Neuronal stem cell (in vitro differentiated cells): ENCODE measurements at regions not wholly inside any gene's neighbourhood (a gene's known extent, or its start where the extent isn't known, plus 50 kb on each side); places are given as distances from the start of the nearest gene placed in this dataset.

Experiments used
- DNase-seq: peaks from one replicate; pipeline ENCODE4 v3.0.0-alpha.2; 2013; ENCODE audit warnings: low spot score
- H2AFZ ChIP-seq: one replicate; pipeline ENCODE4 v1.6.1; 2013; ENCODE audit warnings: mild to moderate bottlenecking, low read length, inconsistent platforms
- H2AK5ac ChIP-seq: 2 replicates; pipeline ENCODE4 v1.6.1; 2013; ENCODE audit warnings: low read depth, mild to moderate bottlenecking, inconsistent platforms, low read length, moderate library complexity, mixed read lengths
- H2BK120ac ChIP-seq: 2 replicates; pipeline ENCODE4 v1.6.1; 2013; ENCODE audit warnings: low read depth, mild to moderate bottlenecking, inconsistent platforms, low read length, moderate library complexity, mixed read lengths
- H2BK12ac ChIP-seq: one replicate; pipeline ENCODE4 v1.6.1; 2013; ENCODE audit warnings: low read length, inconsistent platforms
- H2BK15ac ChIP-seq: 2 replicates; pipeline ENCODE4 v1.6.1; 2013; ENCODE audit warnings: mild to moderate bottlenecking, low read length, inconsistent platforms, mixed read lengths
- H2BK5ac ChIP-seq: one replicate; pipeline ENCODE4 v1.6.1; 2013; ENCODE audit warnings: inconsistent platforms, mild to moderate bottlenecking, low read length, moderate library complexity
- H3K14ac ChIP-seq: one replicate; pipeline ENCODE4 v1.6.1; 2013; ENCODE audit warnings: low read length, inconsistent platforms
- H3K18ac ChIP-seq: 2 replicates; pipeline ENCODE4 v1.6.1; 2013; ENCODE audit warnings: low read length, inconsistent platforms
- H3K23ac ChIP-seq: 2 replicates; pipeline ENCODE4 v1.6.1; 2013; ENCODE audit warnings: low read depth, mild to moderate bottlenecking, mixed read lengths, low read length, inconsistent platforms; ENCODE audit not compliant: poor library complexity
- H3K27ac ChIP-seq: replicated peaks from 3 replicates; pipeline ENCODE4 v1.5.1; 2013; ENCODE audit warnings: low read length, inconsistent platforms
- H3K27me3 ChIP-seq, 3 experiments: 2 replicates each; pipeline ENCODE4 v1.6.1; 2013; ENCODE audit warnings: low read length in 3 of 3, mild to moderate bottlenecking in 2 of 3, inconsistent platforms in 1 of 3, low read depth in 1 of 3, mixed read lengths in 1 of 3, moderate library complexity in 1 of 3; ENCODE audit not compliant: control insufficient read depth in 3 of 3, insufficient read depth in 3 of 3
- H3K36me3 ChIP-seq, 2 donors: replicated peaks in 1 of 2; 2 replicates each; pipeline ENCODE4 v1.6.1; 2013; ENCODE audit warnings: low read length in 2 of 2; ENCODE audit not compliant: control insufficient read depth in 2 of 2, insufficient read depth in 2 of 2
- H3K4ac ChIP-seq: 2 replicates; pipeline ENCODE4 v1.6.1; 2013; ENCODE audit warnings: inconsistent platforms, mild to moderate bottlenecking, low read length, moderate library complexity
- H3K4me1 ChIP-seq, 2 donors: 1 replicate in 1 of 2; 2 replicates in 1 of 2; pipeline ENCODE4 v1.6.1; 2013; ENCODE audit warnings: low read length in 2 of 2, low read depth in 1 of 2; ENCODE audit not compliant: control insufficient read depth in 2 of 2, insufficient read depth in 1 of 2
- H3K4me2 ChIP-seq: one replicate; pipeline ENCODE4 v1.6.1; 2013; ENCODE audit warnings: mild to moderate bottlenecking, low read length, inconsistent platforms; ENCODE audit not compliant: insufficient read depth, poor library complexity, severe bottlenecking
- H3K4me3 ChIP-seq, 2 donors: 2 replicates each; pipeline ENCODE4 v1.5.1; 2013; ENCODE audit warnings: low read length in 2 of 2, mild to moderate bottlenecking in 2 of 2, inconsistent platforms in 1 of 2, moderate library complexity in 1 of 2
- H3K79me1 ChIP-seq: one replicate; pipeline ENCODE4 v1.6.1; 2013; ENCODE audit warnings: low read depth, mild to moderate bottlenecking, inconsistent platforms, low read length, moderate library complexity
- H3K9ac ChIP-seq: one replicate; pipeline ENCODE4 v1.6.1; 2013; ENCODE audit warnings: mild to moderate bottlenecking, low read depth, low read length, inconsistent platforms; ENCODE audit not compliant: poor library complexity
- H3K9me3 ChIP-seq, 2 donors: replicated peaks in 1 of 2; 2 replicates each; pipeline versions ENCODE3 to v1.6.1; 2013; ENCODE audit warnings: low read length in 2 of 2, mild to moderate bottlenecking in 2 of 2, inconsistent platforms in 1 of 2, low read depth in 1 of 2, mixed read lengths in 1 of 2, moderate library complexity in 1 of 2; ENCODE audit not compliant: control insufficient read depth in 2 of 2, insufficient read depth in 1 of 2
- H4K8ac ChIP-seq: one replicate; pipeline ENCODE4 v1.6.1; 2013; ENCODE audit warnings: low read depth, mild to moderate bottlenecking, inconsistent platforms, low read length, moderate library complexity
- H4K91ac ChIP-seq: one replicate; pipeline ENCODE4 v1.6.1; 2013; ENCODE audit warnings: low read length, low read depth, mild to moderate bottlenecking, inconsistent platforms; ENCODE audit not compliant: poor library complexity
- WGBS, 2 donors: extraction: QIAGEN DNeasy Blood & Tissue Kit; methylation state at CpG; one replicate each; pipeline ENCODE4 v1.1.7; 2013; ENCODE audit warnings: missing lambda C conversion rate in 2 of 2, mixed read lengths in 1 of 2; ENCODE audit not compliant: insufficient read length in 2 of 2, insufficient replicate concordance in 1 of 2; ENCODE audit errors: extremely low coverage in 2 of 2; 5-methylcytosine and 5-hydroxymethylcytosine counted together

DNA sequence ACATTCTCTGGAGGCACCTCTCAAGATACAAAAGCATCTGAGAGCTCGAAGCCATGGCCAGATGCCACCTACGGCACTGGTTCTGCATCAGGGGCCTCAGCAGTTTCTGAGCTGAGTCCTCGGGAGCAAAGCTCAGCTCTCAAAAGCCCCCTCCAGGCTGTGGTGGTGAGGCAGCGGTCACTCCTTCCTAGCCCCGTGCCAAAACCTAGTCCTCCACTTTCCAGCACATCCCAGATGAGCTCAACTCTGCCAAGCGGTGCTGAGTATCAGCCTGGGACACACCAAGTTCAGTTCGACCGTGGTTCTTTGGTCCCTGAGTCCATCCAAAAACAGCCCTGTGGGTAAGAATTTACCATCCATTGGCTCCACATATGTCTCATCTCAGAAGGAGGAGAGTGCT, 79.3 kb upstream of the STT3B start:
- H3K9me3 ChIP-seq: peaks cover 0 to 3% of the 10 kb centered on the region in 2 donors
- no peak overlapping the region for H3K4ac ChIP-seq
- H3K27ac ChIP-seq: no peak overlapping the region
- H2AK5ac ChIP-seq: no peak overlapping the region
- no peaks in the 10 kb centered on the region for H3K79me1 ChIP-seq
- no peak overlapping the region for H2BK12ac ChIP-seq
- no peak overlapping the region for H3K9ac ChIP-seq
- no peak overlapping the region for H2AFZ ChIP-seq
- H3K4me2 ChIP-seq: no peak overlapping the region
- DNase-seq: no peak
- H2BK5ac ChIP-seq: no peak overlapping the region
- no peaks in the 10 kb centered on the region for H3K36me3 ChIP-seq
- no peak overlapping the region for H4K91ac ChIP-seq
- H3K18ac ChIP-seq: no peak overlapping the region
- H2BK120ac ChIP-seq: no peak overlapping the region
- H4K8ac ChIP-seq: no peak overlapping the region
- no peaks in the 10 kb centered on the region for H3K4me1 ChIP-seq
- H3K23ac ChIP-seq: no peak overlapping the region
- H3K14ac ChIP-seq: no peak overlapping the region
- H3K4me3 ChIP-seq: no peak overlapping the region
- H2BK15ac ChIP-seq: no peak overlapping the region
- no peaks in the 10 kb centered on the region for H3K27me3 ChIP-seq
- no CpG with 5 or more reads among the region's 8 CpGs for WGBS, 2 donors

DNA sequence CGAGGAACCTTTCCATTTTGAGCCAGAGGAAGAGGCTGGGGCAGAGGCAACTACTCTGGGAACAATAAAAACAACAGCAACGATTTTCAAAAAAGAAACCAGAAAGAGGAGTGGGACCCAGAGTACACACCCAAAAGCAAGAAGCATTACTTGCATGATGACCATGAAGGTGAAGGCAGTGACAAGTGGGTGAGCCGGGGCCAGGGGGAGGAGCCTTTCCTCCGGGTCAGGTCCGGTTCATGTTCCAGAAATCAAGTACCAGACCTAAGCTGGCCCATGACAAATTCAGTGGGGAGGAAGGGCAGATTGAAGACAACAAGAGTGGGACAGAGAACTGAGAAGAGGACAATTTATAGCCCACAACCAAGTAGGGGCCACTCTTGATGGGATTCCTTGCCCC, 77.2 kb upstream of the STT3B start:
- no peaks in the 10 kb centered on the region for H3K79me1 ChIP-seq
- no peak overlapping the region for H2BK5ac ChIP-seq
- H3K14ac ChIP-seq: no peak overlapping the region
- H3K4ac ChIP-seq: no peak overlapping the region
- H2AK5ac ChIP-seq: no peak overlapping the region
- no peaks in the 10 kb centered on the region for H3K36me3 ChIP-seq
- H3K27ac ChIP-seq: no peak overlapping the region
- H3K4me1 ChIP-seq: no peaks in the 10 kb centered on the region
- no CpG with 5 or more reads among the region's 5 CpGs for WGBS, 2 donors
- no peak overlapping the region for H3K23ac ChIP-seq
- H3K4me3 ChIP-seq: no peak overlapping the region
- no peak overlapping the region for H2BK120ac ChIP-seq
- H3K9me3 ChIP-seq: no peaks in the 10 kb centered on the region
- H2BK15ac ChIP-seq: no peak overlapping the region
- H3K4me2 ChIP-seq: no peak overlapping the region
- no peaks in the 10 kb centered on the region for H3K27me3 ChIP-seq
- no peak overlapping the region for H3K18ac ChIP-seq
- H4K8ac ChIP-seq: no peak overlapping the region
- no peak overlapping the region for H4K91ac ChIP-seq
- no peak overlapping the region for H3K9ac ChIP-seq
- no peak overlapping the region for H2BK12ac ChIP-seq
- H2AFZ ChIP-seq: no peak overlapping the region
- no peak for DNase-seq

DNA sequence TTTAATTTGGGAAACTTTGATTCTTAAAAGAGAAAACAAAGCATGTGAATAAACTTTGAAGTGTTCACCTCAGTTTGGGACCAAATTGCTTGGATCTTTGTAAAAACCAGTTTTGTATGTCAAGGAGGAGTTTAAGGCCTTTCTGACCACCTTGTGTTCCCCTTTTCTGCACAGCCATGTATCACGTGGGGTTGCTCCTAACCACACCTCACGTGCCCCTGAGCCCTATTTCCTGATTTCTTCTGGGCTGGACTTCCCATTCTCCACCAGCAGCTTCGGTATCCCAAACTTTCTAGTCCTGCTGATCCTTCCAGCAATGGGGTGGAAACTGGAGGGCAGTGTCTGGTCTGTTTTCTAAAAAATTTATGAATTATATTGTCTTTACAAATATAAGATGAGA, 76.4 kb upstream of the STT3B start:
- no peak overlapping the region for H2BK5ac ChIP-seq
- H4K8ac ChIP-seq: no peak overlapping the region
- no peak overlapping the region for H4K91ac ChIP-seq
- no peak overlapping the region for H3K4me2 ChIP-seq
- no peaks in the 10 kb centered on the region for H3K79me1 ChIP-seq
- DNase-seq: no peak
- no peak overlapping the region for H2BK120ac ChIP-seq
- no peak overlapping the region for H2BK12ac ChIP-seq
- H3K4me3 ChIP-seq: no peak overlapping the region
- H2BK15ac ChIP-seq: no peak overlapping the region
- no peak overlapping the region for H3K4ac ChIP-seq
- H3K9ac ChIP-seq: no peak overlapping the region
- H3K23ac ChIP-seq: no peak overlapping the region
- no peak overlapping the region for H3K14ac ChIP-seq
- no peak overlapping the region for H3K27ac ChIP-seq
- no peaks in the 10 kb centered on the region for H3K27me3 ChIP-seq
- H3K18ac ChIP-seq: no peak overlapping the region
- no peaks in the 10 kb centered on the region for H3K36me3 ChIP-seq
- no peak overlapping the region for H2AFZ ChIP-seq
- H2AK5ac ChIP-seq: no peak overlapping the region
- no peaks in the 10 kb centered on the region for H3K4me1 ChIP-seq
- WGBS, 2 donors: no CpG with 5 or more reads among the region's 3 CpGs
- H3K9me3 ChIP-seq: no peaks in the 10 kb centered on the region

DNA sequence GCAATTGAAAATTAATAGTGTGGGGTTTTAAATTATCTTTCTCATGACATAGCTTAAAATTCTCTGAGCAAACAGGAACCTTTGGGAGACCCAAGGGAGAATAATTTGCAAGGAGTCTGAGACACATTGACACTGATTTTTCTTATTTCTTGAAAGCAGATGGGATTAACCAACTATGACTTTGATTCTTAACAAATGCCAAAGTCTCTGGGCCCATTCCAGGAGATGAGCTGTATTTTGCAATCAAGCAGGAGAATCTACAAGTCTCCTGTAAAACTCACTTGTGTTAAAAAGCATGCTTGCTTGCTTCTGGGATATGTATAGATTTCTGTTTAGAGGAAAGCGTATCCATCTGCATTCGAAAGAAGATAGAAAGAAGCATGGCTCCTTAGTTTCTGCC, 71.3 kb upstream of the STT3B start:
- no peaks in the 10 kb centered on the region for H3K27me3 ChIP-seq
- no peak overlapping the region for H2BK12ac ChIP-seq
- WGBS, 2 donors: no CpG with 5 or more reads among the region's 2 CpGs
- H3K4me2 ChIP-seq: no peak overlapping the region
- no peaks in the 10 kb centered on the region for H3K9me3 ChIP-seq
- no peak overlapping the region for H3K4me3 ChIP-seq
- no peak overlapping the region for H2BK5ac ChIP-seq
- H3K36me3 ChIP-seq: no peaks in the 10 kb centered on the region
- no peak overlapping the region for H4K8ac ChIP-seq
- no peak overlapping the region for H4K91ac ChIP-seq
- no peak overlapping the region for H3K27ac ChIP-seq
- H2BK15ac ChIP-seq: no peak overlapping the region
- no peak overlapping the region for H2BK120ac ChIP-seq
- H2AFZ ChIP-seq: no peak overlapping the region
- H3K4me1 ChIP-seq: no peaks in the 10 kb centered on the region
- H3K9ac ChIP-seq: no peak overlapping the region
- no peak overlapping the region for H3K14ac ChIP-seq
- no peaks in the 10 kb centered on the region for H3K79me1 ChIP-seq
- H3K23ac ChIP-seq: no peak overlapping the region
- no peak overlapping the region for H3K18ac ChIP-seq
- H3K4ac ChIP-seq: no peak overlapping the region
- DNase-seq: no peak
- H2AK5ac ChIP-seq: no peak overlapping the region
